ENCODE measurements at regions not wholly inside any gene's neighbourhood (a gene's known extent, or its start where the extent isn't known, plus 50 kb on each side); places are given as distances from the start of the nearest gene placed in this dataset.

- TF ChIP-seq GATA3 (IDR thresholded peaks at IDR 0.05; ENCODE audit: low read depth, low read length) (no peak), GATA2 (IDR thresholded peaks at IDR 0.05; ENCODE audit: low read depth, low read length) (no peak)
Measured at GRCh38 chr20:11110535-11110934, 436.7 kb upstream of the JAG1 start.

All from SH-SY5Y (cell line).